NT2/D1 (cell line): ENCODE measurements at regions not wholly inside any gene's neighbourhood (a gene's known extent, or its start where the extent isn't known, plus 50 kb on each side); places are given as distances from the start of the nearest gene placed in this dataset.

Source experiments
- SUZ12 ChIP-seq: IDR thresholded peaks from 2 replicates; pipeline ENCODE4 v1.6.1; 2011; ENCODE audit not compliant: insufficient read length, insufficient read depth; ENCODE audit errors: extremely low read depth
- YY1 ChIP-seq: IDR thresholded peaks from 2 replicates; pipeline ENCODE4 v1.6.1; 2011; ENCODE audit not compliant: insufficient read length, insufficient read depth
- ZNF274 ChIP-seq: IDR thresholded peaks from 2 replicates; pipeline ENCODE4 v1.6.1; 2011; ENCODE audit warnings: mild to moderate bottlenecking, low read depth, low read length

DNA sequence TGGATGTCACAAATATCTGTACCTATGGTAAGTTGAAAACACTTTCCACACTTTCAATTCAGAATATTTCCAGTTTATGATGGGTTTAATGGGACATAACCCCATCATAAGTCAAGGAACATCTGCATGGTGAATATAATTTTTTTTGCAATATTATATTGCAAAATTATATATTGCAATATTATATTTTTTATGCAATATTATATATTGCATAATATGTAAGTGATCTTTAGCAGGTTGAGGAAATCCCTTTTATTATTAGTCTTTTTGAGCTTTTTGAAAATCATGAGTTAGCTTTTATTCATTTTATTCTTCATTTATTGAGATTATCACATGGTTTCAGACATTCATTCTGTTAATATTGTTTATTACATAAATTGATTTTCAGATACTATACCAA lies 342.2 kb upstream of the GALNT5 start:
- TF ChIP-seq ZNF274 (no peak), SUZ12 (no peak), YY1 (no peak)
